K562 (cell line): ENCODE measurements at regions not wholly inside any gene's neighbourhood (a gene's known extent, or its start where the extent isn't known, plus 50 kb on each side); places are given as distances from the start of the nearest gene placed in this dataset.

Experiments used
- ADNP ChIP-seq: fragments of 200-800 bp; sonication (Bioruptor generic); IDR thresholded peaks from 2 replicates; pipeline ENCODE4 v1.6.1; 2016; ENCODE audit warnings: missing genetic modification characterization, missing compliant biosample characterization
- ARID1B ChIP-seq: fragments of 450-650 bp; IDR thresholded peaks from 2 replicates; pipeline ENCODE4 v1.6.1; 2016; ENCODE audit warnings: antibody characterized with exemption, mild to moderate bottlenecking, inconsistent platforms
- DNMT1 ChIP-seq: fragments of 450-650 bp; IDR thresholded peaks from 2 replicates; pipeline ENCODE4 v1.6.1; 2016; ENCODE audit warnings: antibody characterized with exemption, mild to moderate bottlenecking
- ETV1 ChIP-seq: fragments of 450-650 bp; conservative IDR thresholded peaks from 2 replicates; pipeline ENCODE4 v1.6.1; 2016; ENCODE audit warnings: missing genetic modification characterization, control low read depth, low read depth, missing compliant biosample characterization
- KAT7 ChIP-seq: sonication (generic); formaldehyde crosslinking; IDR thresholded peaks from 2 replicates; pipeline ENCODE4 v1.8.0; 2022; ENCODE audit warnings: missing genetic modification reagents, mild to moderate bottlenecking, borderline replicate concordance
- NCOA4 ChIP-seq: fragments of 450-650 bp; IDR thresholded peaks from 2 replicates; pipeline ENCODE4 v1.6.1; 2018; ENCODE audit warnings: mild to moderate bottlenecking; ENCODE audit not compliant: partially characterized antibody
- NONO ChIP-seq, 2 experiments: fragments of 200-400 bp in 1 of 2; fragments of 450-650 bp in 1 of 2; formaldehyde crosslinking in 1 of 2; IDR thresholded peaks; 2 replicates each; pipeline ENCODE4 v1.6.1; 2017; ENCODE audit warnings: low read depth in 2 of 2, mild to moderate bottlenecking in 2 of 2, moderate library complexity in 2 of 2, low read length in 1 of 2
- NR1H2 ChIP-seq: sonication (generic); formaldehyde crosslinking; IDR thresholded peaks from 2 replicates; pipeline ENCODE4 v1.4.0; 2020; ENCODE audit warnings: mild to moderate bottlenecking, missing genetic modification reagents
- TAF9B ChIP-seq: fragments of 450-650 bp; IDR thresholded peaks from 2 replicates; pipeline ENCODE4 v1.6.1; 2018; ENCODE audit warnings: mild to moderate bottlenecking; ENCODE audit not compliant: partially characterized antibody
- YY1 ChIP-seq, 3 experiments: IDR thresholded peaks; 2 replicates each; pipeline ENCODE4 v1.6.1; 2011; ENCODE audit warnings: low read length in 2 of 3, mild to moderate bottlenecking in 2 of 3, moderate library complexity in 2 of 3, borderline replicate concordance in 1 of 3, control low read depth in 1 of 3, low read depth in 1 of 3; ENCODE audit not compliant: insufficient read depth in 3 of 3, insufficient replicate concordance in 2 of 3, control insufficient read depth in 1 of 3, insufficient read length in 1 of 3; ENCODE audit errors: extremely low read depth in 1 of 3
- ZNF24 ChIP-seq: fragments of 450-650 bp; IDR thresholded peaks from 2 replicates; pipeline ENCODE4 v1.6.1; 2016
- ZNF695 ChIP-seq: fragments of 450-650 bp; formaldehyde crosslinking; IDR thresholded peaks from 2 replicates; pipeline ENCODE4 v1.4.0; 2020; ENCODE audit warnings: mild to moderate bottlenecking, moderate library complexity
- ZNF699 ChIP-seq: fragments of 250-450 bp; sonication (Bioruptor Pico); IDR thresholded peaks from 2 replicates; pipeline ENCODE4 v1.8.0; 2021; ENCODE audit warnings: mild to moderate bottlenecking, moderate library complexity; ENCODE audit not compliant: insufficient replicate concordance
- TF ChIP-seq, protein P1 (sequence below): fragments of 250-450 bp; sonication (Bioruptor Pico); IDR thresholded peaks from 2 replicates; pipeline ENCODE4 v1.5.0; 2021; ENCODE audit warnings: mild to moderate bottlenecking, moderate library complexity
- TF ChIP-seq, protein P2 (sequence below), 2 experiments: fragments of 450-650 bp in 1 of 2; sonication (generic) in 1 of 2; formaldehyde crosslinking; conservative IDR thresholded peaks; 2 replicates each; pipeline versions ENCODE4 v1.4.0 to v1.8.1; 2020 to 2022; ENCODE audit warnings: mild to moderate bottlenecking in 1 of 2, missing genetic modification reagents in 1 of 2
- TF ChIP-seq, protein P3 (sequence below): fragments of 200-400 bp; formaldehyde crosslinking; IDR thresholded peaks from 2 replicates; pipeline ENCODE4 v1.6.1; 2017; ENCODE audit warnings: mild to moderate bottlenecking, low read depth, low read length, moderate library complexity

DNA sequence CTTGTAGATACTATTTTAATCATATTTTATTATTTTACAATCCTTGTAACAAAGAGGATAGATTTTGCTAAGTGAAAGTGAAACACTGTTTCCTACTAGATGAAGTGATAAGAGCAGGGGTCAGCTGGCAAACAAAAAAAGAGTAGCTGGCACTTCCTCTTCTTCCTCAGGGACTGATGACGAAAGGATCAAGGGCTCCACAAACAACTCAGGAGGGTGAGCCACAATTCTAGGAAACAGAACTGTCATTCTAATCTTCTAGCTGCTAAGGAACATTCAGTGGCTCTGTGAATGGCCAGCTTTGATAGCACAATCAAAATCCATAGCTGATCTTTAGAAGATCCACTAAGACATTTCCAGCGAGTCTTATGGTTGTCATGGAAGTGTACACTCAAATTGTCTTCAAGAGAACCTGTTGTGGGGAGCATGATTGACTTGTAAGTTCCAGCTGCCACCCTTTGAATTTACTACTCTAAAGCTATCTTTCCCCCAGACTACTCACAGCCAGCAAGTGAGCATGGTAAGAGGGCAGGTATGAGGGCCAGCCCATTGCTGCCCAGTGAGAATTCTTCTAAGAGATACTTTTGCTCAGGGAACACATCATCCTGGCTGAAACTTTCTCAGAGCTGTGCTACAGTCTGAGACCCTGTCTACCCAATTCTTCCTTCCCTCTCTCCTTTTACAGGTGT, 275.7 kb upstream of the RASGEF1B start (continued):
- TF ChIP-seq TAF9B: peak; percentile 90
- TF ChIP-seq NCOA4: no peak
- TF ChIP-seq YY1 (IDR thresholded peaks at IDR 0.05; ENCODE audit: borderline replicate concordance in 1 of 3, control insufficient read depth in 1 of 3, extremely low read depth in 1 of 3, insufficient read depth in 3 of 3, insufficient read length in 1 of 3, insufficient replicate concordance in 2 of 3, low read depth in 1 of 3, low read length in 2 of 3): no peak
- TF ChIP-seq ADNP (tag): no peak
- TF ChIP-seq, protein P1, sequence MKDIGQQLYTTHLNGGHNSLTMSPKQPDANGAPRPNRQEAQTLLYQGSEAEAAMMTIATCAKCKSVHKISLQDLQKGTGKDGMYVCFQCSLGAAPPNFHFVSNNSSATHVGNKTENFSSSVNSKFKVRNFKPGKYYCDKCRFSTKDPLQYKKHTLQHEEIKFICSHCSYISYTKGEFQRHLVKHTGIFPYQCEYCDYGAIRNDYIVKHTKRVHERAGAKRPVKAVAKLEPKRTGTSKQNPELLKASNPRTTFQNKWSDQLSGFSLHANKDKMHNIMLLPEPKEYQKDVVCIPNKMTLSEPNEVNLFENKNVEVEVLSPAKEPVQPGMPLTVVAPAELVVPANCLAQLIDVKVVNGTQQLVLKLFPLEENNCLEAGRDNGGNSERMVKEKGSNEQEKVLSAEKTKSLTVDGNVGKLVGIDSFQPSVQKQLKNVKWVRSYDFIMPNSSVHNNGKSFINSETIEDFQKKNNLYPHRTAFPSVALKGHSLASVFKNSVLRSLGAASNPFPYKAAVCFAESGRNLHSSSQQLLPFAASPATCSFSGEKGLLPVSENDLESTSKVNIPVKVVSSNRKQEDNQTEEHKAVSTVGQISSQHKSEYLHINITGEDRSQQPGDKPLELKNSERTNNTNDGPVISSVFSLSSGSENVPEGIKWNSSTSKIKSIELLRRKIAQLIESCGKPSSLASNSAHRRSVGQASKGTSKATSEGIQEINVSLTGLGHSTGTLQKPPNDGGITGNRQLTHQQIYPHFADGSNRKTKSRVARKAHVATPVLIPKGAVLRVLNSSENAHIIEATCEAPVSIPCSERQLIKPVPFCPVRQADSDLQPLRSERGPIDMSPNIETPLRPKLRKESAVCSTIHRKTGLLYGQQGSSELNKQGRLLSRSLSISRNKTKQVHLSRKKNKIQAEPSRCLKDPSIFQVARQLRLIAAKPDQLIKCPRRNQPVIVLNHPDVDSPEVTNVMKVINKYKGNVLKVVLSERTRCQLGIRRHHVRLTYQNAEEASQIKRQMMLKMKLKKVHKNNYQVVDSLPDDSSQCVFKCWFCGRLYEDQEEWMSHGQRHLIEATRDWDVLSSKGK (CRISPR knock-in tag): no peak
- TF ChIP-seq ARID1B: peak; percentile 85
- no peak for TF ChIP-seq ZNF699 (CRISPR knock-in tag)
- no peak for TF ChIP-seq DNMT1
- TF ChIP-seq, protein P2, sequence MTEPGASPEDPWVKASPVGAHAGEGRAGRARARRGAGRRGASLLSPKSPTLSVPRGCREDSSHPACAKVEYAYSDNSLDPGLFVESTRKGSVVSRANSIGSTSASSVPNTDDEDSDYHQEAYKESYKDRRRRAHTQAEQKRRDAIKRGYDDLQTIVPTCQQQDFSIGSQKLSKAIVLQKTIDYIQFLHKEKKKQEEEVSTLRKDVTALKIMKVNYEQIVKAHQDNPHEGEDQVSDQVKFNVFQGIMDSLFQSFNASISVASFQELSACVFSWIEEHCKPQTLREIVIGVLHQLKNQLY (CRISPR knock-in tag; conservative IDR thresholded peaks at IDR 0.05): no peak
- no peak for TF ChIP-seq ZNF695 (CRISPR knock-in tag)
- TF ChIP-seq ZNF24: no peak
- TF ChIP-seq NONO (IDR thresholded peaks at IDR 0.05; ENCODE audit: low read depth in 2 of 2, low read length in 1 of 2): no peak
- TF ChIP-seq, protein P3, sequence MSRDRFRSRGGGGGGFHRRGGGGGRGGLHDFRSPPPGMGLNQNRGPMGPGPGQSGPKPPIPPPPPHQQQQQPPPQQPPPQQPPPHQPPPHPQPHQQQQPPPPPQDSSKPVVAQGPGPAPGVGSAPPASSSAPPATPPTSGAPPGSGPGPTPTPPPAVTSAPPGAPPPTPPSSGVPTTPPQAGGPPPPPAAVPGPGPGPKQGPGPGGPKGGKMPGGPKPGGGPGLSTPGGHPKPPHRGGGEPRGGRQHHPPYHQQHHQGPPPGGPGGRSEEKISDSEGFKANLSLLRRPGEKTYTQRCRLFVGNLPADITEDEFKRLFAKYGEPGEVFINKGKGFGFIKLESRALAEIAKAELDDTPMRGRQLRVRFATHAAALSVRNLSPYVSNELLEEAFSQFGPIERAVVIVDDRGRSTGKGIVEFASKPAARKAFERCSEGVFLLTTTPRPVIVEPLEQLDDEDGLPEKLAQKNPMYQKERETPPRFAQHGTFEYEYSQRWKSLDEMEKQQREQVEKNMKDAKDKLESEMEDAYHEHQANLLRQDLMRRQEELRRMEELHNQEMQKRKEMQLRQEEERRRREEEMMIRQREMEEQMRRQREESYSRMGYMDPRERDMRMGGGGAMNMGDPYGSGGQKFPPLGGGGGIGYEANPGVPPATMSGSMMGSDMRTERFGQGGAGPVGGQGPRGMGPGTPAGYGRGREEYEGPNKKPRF: no peak
- no peak for TF ChIP-seq KAT7 (CRISPR knock-in tag)
- no peak for TF ChIP-seq NR1H2 (CRISPR knock-in tag)
- no peak for TF ChIP-seq ETV1 (tag)
